ENCODE measurements at regions not wholly inside any gene's neighbourhood (a gene's known extent, or its start where the extent isn't known, plus 50 kb on each side); places are given as distances from the start of the nearest gene placed in this dataset.
"Not testable (repeated sequence)": the region's sequence is repeated elsewhere in the genome, so short reads cannot be mapped to it uniquely, and the experiment has no call there.

- H3K36me3 ChIP-seq (replicated peaks; ENCODE audit: control insufficient read depth, insufficient read depth, low read length); DNase-seq; H3K27me3 ChIP-seq (ENCODE audit: control insufficient read depth, insufficient read depth, low read length); H3K4me3 ChIP-seq (ENCODE audit: insufficient read depth, low read depth, low read length): not testable (repeated sequence)
Measured at GRCh38 chr12:9430385-9430784, 177.3 kb downstream of the KLRB1 start.

GRCh38 chr12:9428856-9429255 lies 178.9 kb downstream of the KLRB1 start:
- H3K36me3 ChIP-seq (replicated peaks; ENCODE audit: control insufficient read depth, insufficient read depth, low read length); H3K27me3 ChIP-seq (ENCODE audit: control insufficient read depth, insufficient read depth, low read length); H3K4me3 ChIP-seq (ENCODE audit: insufficient read depth, low read depth, low read length); DNase-seq: not testable (repeated sequence)

- DNase-seq; H3K27me3 ChIP-seq (ENCODE audit: control insufficient read depth, insufficient read depth, low read length); H3K36me3 ChIP-seq (replicated peaks; ENCODE audit: control insufficient read depth, insufficient read depth, low read length); H3K4me3 ChIP-seq (ENCODE audit: insufficient read depth, low read depth, low read length): not testable (repeated sequence)
Measured at GRCh38 chr12:9425429-9425828, 182.3 kb downstream of the KLRB1 start.

- DNase-seq; H3K4me3 ChIP-seq (ENCODE audit: insufficient read depth, low read depth, low read length); H3K36me3 ChIP-seq (replicated peaks; ENCODE audit: control insufficient read depth, insufficient read depth, low read length); H3K27me3 ChIP-seq (ENCODE audit: control insufficient read depth, insufficient read depth, low read length): not testable (repeated sequence)
Measured at GRCh38 chr12:9424175-9424740, 183.5 kb downstream of the KLRB1 start.

- not testable (repeated sequence) for H3K4me3 ChIP-seq (ENCODE audit: insufficient read depth, low read depth, low read length); DNase-seq; H3K36me3 ChIP-seq (replicated peaks; ENCODE audit: control insufficient read depth, insufficient read depth, low read length); H3K27me3 ChIP-seq (ENCODE audit: control insufficient read depth, insufficient read depth, low read length)
Measured at GRCh38 chr12:9422689-9423088, 185.0 kb downstream of the KLRB1 start.

GRCh38 chr12:9421520-9422086 lies 186.1 kb downstream of the KLRB1 start:
- not testable (repeated sequence) for H3K27me3 ChIP-seq (ENCODE audit: control insufficient read depth, insufficient read depth, low read length); H3K36me3 ChIP-seq (replicated peaks; ENCODE audit: control insufficient read depth, insufficient read depth, low read length); H3K4me3 ChIP-seq (ENCODE audit: insufficient read depth, low read depth, low read length); DNase-seq

GRCh38 chr12:9420817-9421519 lies 186.7 kb downstream of the KLRB1 start:
- not testable (repeated sequence) for H3K4me3 ChIP-seq (ENCODE audit: insufficient read depth, low read depth, low read length); H3K36me3 ChIP-seq (replicated peaks; ENCODE audit: control insufficient read depth, insufficient read depth, low read length); H3K27me3 ChIP-seq (ENCODE audit: control insufficient read depth, insufficient read depth, low read length); DNase-seq

GRCh38 chr12:9418669-9419041 lies 189.1 kb downstream of the KLRB1 start:
- not testable (repeated sequence) for H3K36me3 ChIP-seq (replicated peaks; ENCODE audit: control insufficient read depth, insufficient read depth, low read length); DNase-seq; H3K27me3 ChIP-seq (ENCODE audit: control insufficient read depth, insufficient read depth, low read length); H3K4me3 ChIP-seq (ENCODE audit: insufficient read depth, low read depth, low read length)

- H3K36me3 ChIP-seq (replicated peaks; ENCODE audit: control insufficient read depth, insufficient read depth, low read length); H3K27me3 ChIP-seq (ENCODE audit: control insufficient read depth, insufficient read depth, low read length); DNase-seq; H3K4me3 ChIP-seq (ENCODE audit: insufficient read depth, low read depth, low read length): not testable (repeated sequence)
Measured at GRCh38 chr12:9417947-9418668, 189.6 kb downstream of the KLRB1 start.

GRCh38 chr12:9417341-9417740 lies 190.4 kb downstream of the KLRB1 start:
- H3K36me3 ChIP-seq (replicated peaks; ENCODE audit: control insufficient read depth, insufficient read depth, low read length); H3K27me3 ChIP-seq (ENCODE audit: control insufficient read depth, insufficient read depth, low read length); DNase-seq; H3K4me3 ChIP-seq (ENCODE audit: insufficient read depth, low read depth, low read length): not testable (repeated sequence)

GRCh38 chr12:9416346-9416745 lies 191.4 kb downstream of the KLRB1 start:
- not testable (repeated sequence) for DNase-seq; H3K36me3 ChIP-seq (replicated peaks; ENCODE audit: control insufficient read depth, insufficient read depth, low read length); H3K4me3 ChIP-seq (ENCODE audit: insufficient read depth, low read depth, low read length); H3K27me3 ChIP-seq (ENCODE audit: control insufficient read depth, insufficient read depth, low read length)

GRCh38 chr12:9415898-9416297 lies 191.8 kb downstream of the KLRB1 start:
- not testable (repeated sequence) for DNase-seq; H3K4me3 ChIP-seq (ENCODE audit: insufficient read depth, low read depth, low read length); H3K27me3 ChIP-seq (ENCODE audit: control insufficient read depth, insufficient read depth, low read length); H3K36me3 ChIP-seq (replicated peaks; ENCODE audit: control insufficient read depth, insufficient read depth, low read length)

GRCh38 chr12:9413862-9414261 lies 193.9 kb downstream of the KLRB1 start:
- H3K4me3 ChIP-seq (ENCODE audit: insufficient read depth, low read depth, low read length); H3K36me3 ChIP-seq (replicated peaks; ENCODE audit: control insufficient read depth, insufficient read depth, low read length): not testable (repeated sequence)

GRCh38 chr12:9412459-9412858 lies 195.3 kb downstream of the KLRB1 start:
- not testable (repeated sequence) for DNase-seq; H3K36me3 ChIP-seq (replicated peaks; ENCODE audit: control insufficient read depth, insufficient read depth, low read length); H3K27me3 ChIP-seq (ENCODE audit: control insufficient read depth, insufficient read depth, low read length); H3K4me3 ChIP-seq (ENCODE audit: insufficient read depth, low read depth, low read length)

More at GRCh38 chr12:9413862-9414261, 193.9 kb downstream of the KLRB1 start:
- DNase-seq; H3K27me3 ChIP-seq (ENCODE audit: control insufficient read depth, insufficient read depth, low read length): not testable (repeated sequence)
